Large intestine (tissue), 3 donors: ENCODE measurements at regions not wholly inside any gene's neighbourhood (a gene's known extent, or its start where the extent isn't known, plus 50 kb on each side); places are given as distances from the start of the nearest gene placed in this dataset.

Experiments
- DNase-seq, 2 donors: peaks; one replicate each; pipeline versions ENCODE4 v3.0.0 to v3.0.0-alpha.2; 2013
- H3K27ac ChIP-seq: one replicate; pipeline ENCODE4 v1.5.1; 2013; ENCODE audit warnings: low read length
- H3K27me3 ChIP-seq: 2 replicates; pipeline ENCODE4 v1.6.1; 2013; ENCODE audit warnings: low read length; ENCODE audit not compliant: control insufficient read depth, insufficient read depth
- H3K36me3 ChIP-seq: 2 replicates; pipeline ENCODE4 v1.6.1; 2013; ENCODE audit warnings: low read length; ENCODE audit not compliant: control insufficient read depth, insufficient read depth
- H3K4me1 ChIP-seq: one replicate; pipeline ENCODE4 v1.6.1; 2013; ENCODE audit warnings: low read length; ENCODE audit not compliant: control insufficient read depth, insufficient read depth
- H3K4me3 ChIP-seq: one replicate; pipeline ENCODE4 v1.5.1; 2013; ENCODE audit warnings: low read length
- H3K9me3 ChIP-seq: one replicate; pipeline ENCODE4 v1.6.1; 2013; ENCODE audit warnings: mild to moderate bottlenecking, low read depth, low read length, moderate library complexity; ENCODE audit not compliant: control insufficient read depth
- WGBS: methylation state at CpG from one replicate; pipeline ENCODE4 v1.1.5; 2013; ENCODE audit warnings: low lambda C conversion rate; ENCODE audit not compliant: insufficient coverage; 5-methylcytosine and 5-hydroxymethylcytosine counted together

DNA sequence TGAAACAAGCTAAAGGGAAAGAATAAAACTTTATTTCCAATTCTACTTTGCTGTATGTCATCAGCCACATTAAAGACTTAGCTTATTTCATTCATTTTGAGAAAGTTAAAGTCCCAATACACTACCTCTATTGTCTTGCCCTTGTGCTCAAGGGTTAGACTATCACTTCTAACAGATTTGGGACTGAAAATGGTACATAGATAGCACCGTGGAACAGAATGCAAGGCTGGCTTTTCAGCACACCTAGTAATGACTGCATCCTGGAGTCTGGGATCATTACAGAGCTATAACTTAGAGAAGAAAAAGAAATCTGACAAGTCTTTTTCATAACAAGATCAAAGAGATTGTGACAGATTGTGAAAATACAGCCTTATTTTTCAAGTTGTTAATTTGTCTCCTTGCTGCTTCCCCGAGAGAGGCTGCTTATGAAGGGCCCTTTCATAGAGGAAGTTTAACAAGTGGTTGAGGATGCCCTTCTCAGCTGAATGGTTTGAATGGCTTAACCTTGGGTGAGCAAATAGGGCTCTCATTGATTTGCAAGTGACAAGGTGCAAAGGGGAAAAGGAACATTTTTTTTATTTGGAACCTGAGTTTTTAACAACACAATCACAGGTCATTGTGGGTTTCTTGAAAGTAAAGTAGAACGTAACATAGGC lies 371.8 kb downstream of the EPHA4 start:
- no peaks in the 10 kb centered on the region for H3K9me3 ChIP-seq
- H3K27me3 ChIP-seq = no peaks in the 10 kb centered on the region
- no peak for DNase-seq
- no CpG with 5 or more reads among the region's 3 CpGs for WGBS
- no peak overlapping the region for H3K4me3 ChIP-seq
- no peaks in the 10 kb centered on the region for H3K36me3 ChIP-seq
- H3K27ac ChIP-seq = no peak overlapping the region
- no peaks in the 10 kb centered on the region for H3K4me1 ChIP-seq

DNA sequence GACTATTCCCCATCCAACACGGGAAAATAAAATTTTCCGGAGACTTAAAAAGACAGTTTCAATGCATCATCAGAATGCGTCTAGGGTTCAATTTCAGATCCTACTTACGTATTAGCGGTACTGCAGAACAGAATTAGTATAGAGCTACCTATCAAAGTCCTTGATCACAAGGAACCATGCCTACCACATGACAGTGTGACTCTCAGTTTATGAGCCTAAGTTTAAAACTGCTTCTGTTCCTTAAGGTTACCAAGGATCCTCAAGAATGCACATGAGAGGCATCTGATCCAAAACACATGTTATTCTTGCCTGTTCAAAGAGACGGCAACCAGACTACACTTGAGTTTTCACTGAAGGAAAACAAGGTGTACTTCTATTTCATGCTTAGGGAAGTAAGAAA lies 369.7 kb downstream of the EPHA4 start:
- Histone ChIP-seq H3K4me1 (no peaks in the 10 kb centered on the region), H3K36me3 (no peaks in the 10 kb centered on the region)

DNA sequence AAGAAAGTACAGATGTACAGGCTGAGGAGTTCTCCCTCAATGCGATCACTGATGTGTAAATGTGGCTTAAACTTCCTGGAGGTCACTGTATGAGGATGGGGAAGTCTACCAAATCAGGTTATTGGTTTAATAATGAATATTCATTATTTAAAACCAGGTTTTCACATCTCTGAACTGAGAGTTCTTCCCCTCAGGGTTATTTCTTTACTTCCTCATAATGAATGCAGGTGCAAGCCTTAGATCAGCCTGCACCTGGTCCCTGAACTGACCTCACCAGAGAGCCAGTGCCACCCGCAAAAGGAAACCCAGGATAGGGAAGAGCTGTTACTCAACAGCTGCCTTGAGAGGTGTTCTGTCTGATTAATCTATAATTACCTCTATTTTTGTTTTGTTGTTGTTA lies 369.0 kb downstream of the EPHA4 start:
- WGBS = no CpG with 5 or more reads among the region's 2 CpGs
- Histone ChIP-seq H3K4me3 (no peak overlapping the region), H3K27me3 (no peaks in the 10 kb centered on the region), H3K36me3 (no peaks in the 10 kb centered on the region), H3K4me1 (no peaks in the 10 kb centered on the region), H3K27ac (no peak overlapping the region), H3K9me3 (no peaks in the 10 kb centered on the region)
- no peak for DNase-seq

More for the DNA sequence above, 369.7 kb downstream of the EPHA4 start:
- no peak overlapping the region for H3K27ac ChIP-seq
- H3K9me3 ChIP-seq = no peaks in the 10 kb centered on the region
- H3K4me3 ChIP-seq = no peak overlapping the region
- no peak for DNase-seq
- H3K27me3 ChIP-seq = no peaks in the 10 kb centered on the region
- WGBS = 100% methylated on average over 2 of the region's 6 CpGs

DNA sequence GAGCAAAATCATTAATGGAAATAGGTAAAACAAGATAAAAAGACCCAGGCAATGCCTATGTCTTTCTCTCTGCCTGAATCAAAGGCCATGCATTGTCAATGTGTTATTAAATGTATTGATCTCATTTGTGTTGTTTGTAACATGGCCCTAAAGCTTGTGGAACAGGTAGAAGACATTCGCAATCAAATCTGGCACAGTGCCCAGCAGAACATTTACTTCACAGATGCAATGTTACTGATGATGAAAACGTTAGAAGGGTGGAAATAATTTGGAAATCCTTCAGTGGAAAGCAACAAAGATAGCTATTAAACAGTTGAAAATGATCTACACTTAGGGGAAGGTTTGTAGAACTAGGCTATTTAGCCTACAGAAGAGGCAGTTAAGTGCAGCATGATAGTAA lies 368.2 kb downstream of the EPHA4 start:
- no peaks in the 10 kb centered on the region for H3K36me3 ChIP-seq
- no peaks in the 10 kb centered on the region for H3K9me3 ChIP-seq
- no peak for DNase-seq
- H3K27me3 ChIP-seq = no peaks in the 10 kb centered on the region
- no CpG with 5 or more reads among the region's 2 CpGs for WGBS
- H3K4me1 ChIP-seq = no peaks in the 10 kb centered on the region
- no peak overlapping the region for H3K27ac ChIP-seq
- no peak overlapping the region for H3K4me3 ChIP-seq

DNA sequence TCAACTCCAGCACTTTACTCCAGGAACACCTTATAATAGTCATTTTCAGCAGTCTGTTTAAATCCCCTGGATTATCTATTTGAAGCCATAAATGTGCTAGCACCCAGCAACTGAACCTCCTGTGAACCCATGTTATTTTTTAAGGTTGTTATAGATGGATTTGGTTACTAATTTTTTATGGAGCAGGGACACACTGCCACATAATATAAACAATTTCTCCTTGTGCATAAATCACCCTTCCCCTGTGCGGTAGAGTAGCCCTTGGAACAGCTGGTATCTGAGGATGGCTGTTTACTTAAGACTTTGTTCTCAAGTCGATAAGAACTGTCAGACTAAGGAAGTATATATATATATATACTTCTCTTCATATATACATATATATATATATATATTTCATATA lies 367.4 kb downstream of the EPHA4 start:
- Histone ChIP-seq H3K4me1 (no peaks in the 10 kb centered on the region), H3K36me3 (no peaks in the 10 kb centered on the region), H3K27ac (no peak overlapping the region), H3K27me3 (no peaks in the 10 kb centered on the region), H3K4me3 (no peak overlapping the region), H3K9me3 (no peaks in the 10 kb centered on the region)
- DNase-seq = peak in 1 of 2 donors; percentile 4
- WGBS = no CpG with 5 or more reads among the region's 2 CpGs

DNA sequence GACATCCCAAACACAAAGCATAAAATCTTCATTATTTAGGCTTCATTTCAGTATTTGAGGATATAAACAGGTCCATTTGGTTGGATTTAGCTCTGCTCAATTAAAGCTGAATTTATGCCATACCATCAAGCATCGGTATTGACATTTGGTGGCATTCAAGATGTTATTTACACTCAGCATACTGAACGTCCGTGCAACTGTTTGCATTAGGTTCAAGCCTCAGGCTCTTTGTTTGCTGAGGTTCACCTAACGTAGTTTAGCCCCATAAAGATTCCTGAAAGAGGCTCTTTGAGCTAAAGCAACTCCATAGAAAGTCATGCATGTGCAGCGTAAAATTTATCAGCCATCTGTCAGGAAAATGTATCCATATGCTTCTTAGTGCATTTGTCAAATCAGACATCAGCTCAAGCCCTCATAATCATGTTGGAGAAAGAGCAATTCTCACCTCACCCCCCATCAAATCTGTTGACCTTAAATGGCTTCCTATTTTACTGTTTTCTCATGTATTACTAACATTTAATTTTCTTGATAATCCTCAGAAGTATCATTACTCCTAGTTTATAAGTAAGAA lies 366.9 kb downstream of the EPHA4 start:
- no peaks in the 10 kb centered on the region for H3K4me1 ChIP-seq
- WGBS = no CpG with 5 or more reads among the region's 5 CpGs
- H3K36me3 ChIP-seq = no peaks in the 10 kb centered on the region
- H3K4me3 ChIP-seq = no peak overlapping the region
- H3K9me3 ChIP-seq = no peaks in the 10 kb centered on the region
- no peak overlapping the region for H3K27ac ChIP-seq
- H3K27me3 ChIP-seq = no peaks in the 10 kb centered on the region
- peak; percentile 5 to 29 for DNase-seq

DNA sequence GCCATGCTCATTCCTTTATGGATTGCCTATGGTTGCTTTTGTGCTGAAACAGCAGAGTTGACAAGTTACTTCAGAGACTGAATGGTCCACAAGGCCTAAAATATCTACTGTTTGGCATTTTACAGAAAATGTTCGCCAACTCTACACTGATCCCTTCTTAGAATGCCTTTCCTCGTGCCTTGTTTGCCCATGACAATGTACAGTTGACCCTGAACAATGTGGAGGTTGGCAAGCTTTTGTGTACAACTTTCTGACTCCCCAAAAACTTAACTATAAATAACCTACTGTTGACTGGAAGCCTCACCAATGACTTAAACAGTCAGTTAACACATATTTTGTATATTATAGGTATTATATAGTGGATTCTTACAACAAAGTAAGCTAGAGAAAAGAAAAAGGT lies 361.4 kb downstream of the EPHA4 start:
- no CpG with 5 or more reads among the region's 2 CpGs for WGBS
- H3K4me1 ChIP-seq = no peaks in the 10 kb centered on the region

DNA sequence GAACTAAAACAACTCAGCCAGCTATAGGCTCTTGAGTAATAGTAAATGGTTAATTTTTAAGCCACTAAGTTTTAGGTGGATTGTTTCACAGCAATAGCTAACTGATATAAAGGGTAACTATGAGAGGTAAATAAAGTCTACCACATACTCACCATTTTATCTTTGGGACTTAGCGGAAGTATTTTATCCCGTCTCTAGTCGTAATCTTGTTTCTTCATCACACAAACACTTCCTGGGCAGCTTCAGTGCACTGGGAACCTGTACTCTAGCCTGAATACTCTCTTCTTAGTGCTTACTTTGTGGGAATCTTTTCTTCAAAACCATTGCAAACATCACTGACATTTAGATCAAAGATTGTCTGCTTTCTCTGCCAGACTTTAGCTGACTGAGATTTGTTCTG lies 360.5 kb downstream of the EPHA4 start:
- Histone ChIP-seq H3K27me3 (no peaks in the 10 kb centered on the region), H3K27ac (no peak overlapping the region), H3K4me1 (no peaks in the 10 kb centered on the region), H3K36me3 (no peaks in the 10 kb centered on the region), H3K9me3 (no peaks in the 10 kb centered on the region), H3K4me3 (no peak overlapping the region)
- DNase-seq = no peak
- 83% methylated on average over 1 of the region's 3 CpGs for WGBS

More for the DNA sequence above, 361.4 kb downstream of the EPHA4 start:
- no peak for DNase-seq
- H3K27ac ChIP-seq = no peak overlapping the region
- H3K36me3 ChIP-seq = no peaks in the 10 kb centered on the region
- H3K9me3 ChIP-seq = no peaks in the 10 kb centered on the region
- no peaks in the 10 kb centered on the region for H3K27me3 ChIP-seq
- H3K4me3 ChIP-seq = no peak overlapping the region

DNA sequence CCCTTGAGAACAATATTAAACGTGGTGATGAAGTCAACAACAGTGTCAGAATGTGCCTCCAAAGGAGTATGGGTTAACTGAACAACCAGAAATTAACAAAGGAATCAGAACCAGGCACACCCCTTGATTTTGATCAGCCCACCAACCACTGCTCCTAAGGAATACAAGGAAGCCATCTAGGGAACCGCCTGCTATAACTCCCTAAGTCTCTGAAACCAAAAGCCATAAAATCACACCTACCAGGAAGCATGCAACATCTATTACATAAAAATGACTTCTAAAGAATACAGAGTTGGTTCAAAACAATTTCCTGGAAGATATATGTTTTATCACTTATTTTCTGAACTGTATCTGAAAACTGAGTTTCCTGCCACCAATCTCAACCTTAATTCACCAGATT lies 360.0 kb downstream of the EPHA4 start:
- no peaks in the 10 kb centered on the region for H3K27me3 ChIP-seq
- no peaks in the 10 kb centered on the region for H3K36me3 ChIP-seq
- H3K27ac ChIP-seq = no peak overlapping the region
- 60% methylated on average over 1 of the region's 2 CpGs for WGBS
- H3K4me1 ChIP-seq = no peaks in the 10 kb centered on the region
- DNase-seq = no peak
- H3K4me3 ChIP-seq = no peak overlapping the region
- H3K9me3 ChIP-seq = no peaks in the 10 kb centered on the region

DNA sequence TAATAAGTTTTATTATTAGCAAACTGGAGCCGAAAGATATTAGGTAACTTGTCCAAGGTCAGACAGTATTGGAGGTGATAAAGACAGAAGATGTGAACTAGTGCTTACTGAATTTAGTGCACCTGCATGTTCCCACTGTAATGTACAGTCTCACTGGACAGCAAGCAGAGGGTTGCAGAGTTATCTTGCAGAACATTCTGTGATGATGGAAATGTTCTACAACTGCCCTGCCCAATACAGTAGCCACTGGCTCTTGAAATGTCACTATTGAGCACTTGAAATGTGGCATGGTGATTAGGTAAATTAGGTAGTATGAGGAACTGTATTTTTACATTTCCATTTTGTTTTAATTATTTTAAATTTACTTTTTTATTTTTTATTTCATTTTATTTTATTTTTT lies 356.6 kb downstream of the EPHA4 start:
- no peaks in the 10 kb centered on the region for H3K27me3 ChIP-seq
- no peaks in the 10 kb centered on the region for H3K4me1 ChIP-seq
- no peaks in the 10 kb centered on the region for H3K36me3 ChIP-seq
- H3K4me3 ChIP-seq = no peak overlapping the region
- no peaks in the 10 kb centered on the region for H3K9me3 ChIP-seq
- H3K27ac ChIP-seq = no peak overlapping the region
- WGBS = no CpG with 5 or more reads among the region's 1 CpG
- DNase-seq = no peak

DNA sequence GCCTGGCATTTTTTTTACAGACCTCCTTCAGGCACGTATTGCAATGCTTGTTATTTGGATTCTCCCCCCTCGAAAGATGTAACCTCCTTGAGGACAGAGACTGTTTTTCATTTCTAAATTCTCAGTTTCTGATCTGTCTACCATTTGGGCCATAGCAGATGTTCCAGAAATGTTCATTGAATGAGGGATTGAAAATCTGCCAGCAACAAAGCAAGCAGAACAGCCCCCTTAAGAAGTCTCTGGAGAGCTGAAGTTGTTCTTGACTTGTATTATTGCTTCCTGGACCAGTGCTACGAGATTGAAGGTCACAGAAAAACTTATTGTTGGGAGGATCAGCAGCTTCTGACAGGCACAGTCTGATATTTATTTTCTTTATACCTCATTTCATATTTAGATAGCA lies 355.5 kb downstream of the EPHA4 start:
- WGBS = 80% methylated on average over 1 of the region's 3 CpGs
- Histone ChIP-seq H3K4me1 (no peaks in the 10 kb centered on the region), H3K9me3 (no peaks in the 10 kb centered on the region), H3K36me3 (no peaks in the 10 kb centered on the region), H3K27ac (no peak overlapping the region), H3K27me3 (no peaks in the 10 kb centered on the region), H3K4me3 (no peak overlapping the region)
- no peak for DNase-seq
